Posterior vena cava (tissue), 2 donors: ENCODE measurements at regions not wholly inside any gene's neighbourhood (a gene's known extent, or its start where the extent isn't known, plus 50 kb on each side); places are given as distances from the start of the nearest gene placed in this dataset.
"Not testable (repeated sequence)": the region's sequence is repeated elsewhere in the genome, so short reads cannot be mapped to it uniquely, and the experiment has no call there.

ENCODE experiments used
- DNase-seq: peaks from one replicate; pipeline ENCODE4 v3.0.0-alpha.2; 2020; ENCODE audit warnings: low spot score
- intact Hi-C, 2 donors: fragments of 100-400 bp; cut with DNase I; formaldehyde crosslinking; loops; one replicate each; pipeline versions ENCODE4 v1.14.1 to v1.14.2; 2022 to 2023
- donor health status: DM: yes; HTN: yes; CAD: no.
- donor health status: DM: yes; HTN: yes; CAD: no.

DNA sequence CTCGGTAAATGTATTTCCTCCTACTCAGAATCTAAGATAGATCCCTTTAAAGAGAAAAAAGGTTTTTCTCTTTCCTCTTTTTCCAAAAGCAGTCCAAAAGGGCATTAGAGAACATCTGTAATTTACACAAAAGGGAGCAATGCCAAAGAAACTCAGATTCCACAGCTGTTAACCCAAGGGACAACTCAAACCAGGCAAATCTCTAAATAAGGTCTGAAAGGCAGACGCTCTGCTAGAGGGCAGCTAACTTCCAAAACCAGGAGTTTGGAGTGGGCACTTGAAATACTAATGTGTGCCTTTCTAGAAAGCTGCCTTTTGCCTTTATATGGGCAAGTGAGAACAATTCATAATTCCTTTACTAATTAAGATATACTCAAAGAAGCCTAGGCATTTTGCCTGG lies 435.7 kb downstream of the ZFHX3 start:
- intact Hi-C loops = no loop called here
- DNase-seq = no peak

DNA sequence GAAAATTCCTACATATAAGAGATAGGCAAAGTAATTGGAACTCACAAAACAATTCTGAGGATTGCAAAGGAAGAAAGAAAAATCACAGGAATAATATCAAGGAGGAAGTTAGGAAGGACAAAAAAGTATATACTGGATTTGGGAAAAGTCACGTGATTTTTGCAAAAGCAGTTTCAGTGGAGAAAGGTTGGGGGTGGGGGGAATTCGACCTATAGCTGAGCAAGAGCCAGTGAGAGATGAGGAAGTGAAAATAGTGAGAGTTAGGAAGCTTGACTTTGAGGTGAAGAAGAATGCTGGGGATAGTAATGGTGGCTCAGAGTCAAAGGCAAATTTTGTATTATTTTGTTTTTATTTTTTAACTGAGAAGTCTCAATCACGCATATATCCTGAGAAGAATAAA lies 438.0 kb upstream of the PMFBP1 start:
- DNase-seq = no peak
- intact Hi-C loops = no loop called here

DNA sequence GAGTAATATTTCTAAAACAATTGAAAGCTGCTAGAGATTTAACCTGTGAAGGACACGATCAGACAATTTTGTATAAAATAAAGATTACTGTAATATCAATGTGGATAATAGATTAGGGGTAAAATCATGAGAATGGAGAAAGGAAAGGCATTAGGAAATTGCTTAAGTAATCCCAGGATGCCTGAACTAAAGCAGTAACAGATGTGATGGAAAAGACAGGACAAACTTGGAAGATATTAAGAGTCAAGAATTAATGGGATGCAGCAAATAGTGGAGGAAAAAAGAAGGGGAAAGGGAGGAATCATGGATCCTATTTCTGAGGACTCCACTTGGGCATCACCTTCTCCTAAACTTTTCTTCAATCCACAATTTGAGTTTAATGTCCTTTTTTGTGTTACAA lies 437.1 kb upstream of the PMFBP1 start:
- intact Hi-C loops = no loop called here

DNA sequence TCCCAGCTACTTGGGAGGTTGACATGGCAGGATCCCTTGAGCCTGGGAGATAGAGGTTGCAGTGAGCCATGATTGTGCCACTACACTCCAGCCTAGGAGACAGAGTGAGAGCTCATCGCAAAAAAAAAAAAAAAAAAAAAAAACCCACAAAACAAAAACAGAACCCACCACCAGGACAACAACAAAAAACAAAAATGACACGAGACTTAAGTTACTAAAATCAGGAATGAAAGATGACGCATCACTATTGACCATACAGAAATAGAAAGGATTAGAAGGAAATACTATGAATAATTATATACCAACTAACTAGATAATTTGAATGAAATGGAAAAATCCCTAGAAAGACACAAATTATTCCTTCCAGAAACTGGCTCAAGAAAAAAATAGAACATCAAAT lies 432.4 kb upstream of the PMFBP1 start:
- no peak for DNase-seq
- intact Hi-C loops = no loop called here

More for the DNA sequence above, 437.1 kb upstream of the PMFBP1 start:
- no peak for DNase-seq

DNA sequence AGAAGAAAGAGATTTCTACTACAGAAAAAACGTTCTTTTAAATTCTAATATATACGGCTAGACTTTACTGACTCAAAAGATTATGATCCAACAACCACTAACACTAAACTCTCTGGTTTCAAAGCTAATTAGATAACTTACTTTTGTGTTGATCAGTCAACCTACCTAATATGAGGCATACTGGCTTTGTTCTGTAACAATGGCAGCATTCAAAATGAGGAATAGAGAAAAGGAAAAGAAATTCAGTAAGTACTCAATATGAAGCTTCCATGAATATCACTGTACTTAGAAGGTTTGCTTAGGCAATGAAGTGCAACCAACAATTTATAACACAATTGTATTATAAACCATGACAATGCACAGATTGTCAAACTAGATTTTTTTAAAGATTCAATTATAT lies 430.5 kb upstream of the PMFBP1 start:
- intact Hi-C loops = no loop called here
- DNase-seq = no peak

DNA sequence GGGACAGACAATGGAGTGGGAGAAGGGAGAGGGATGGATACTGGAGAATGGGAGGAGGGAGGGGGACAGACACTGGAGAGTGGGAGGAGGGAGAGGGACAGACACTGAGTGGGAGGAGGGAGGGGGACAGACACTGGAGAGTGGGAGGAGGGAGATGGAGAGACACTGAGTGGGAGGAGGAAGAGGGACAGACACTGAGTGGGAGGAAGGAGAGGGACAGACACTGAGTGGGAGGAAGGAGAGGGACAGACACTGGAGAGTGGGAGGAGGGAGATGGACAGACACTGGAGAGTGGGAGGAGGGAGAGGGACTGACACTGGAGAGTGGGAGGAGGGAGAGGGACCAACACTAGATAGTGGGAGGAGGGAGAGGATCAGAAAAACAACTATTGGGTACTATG lies 426.7 kb upstream of the PMFBP1 start:
- intact Hi-C loops = no loop called here
- no peak for DNase-seq

DNA sequence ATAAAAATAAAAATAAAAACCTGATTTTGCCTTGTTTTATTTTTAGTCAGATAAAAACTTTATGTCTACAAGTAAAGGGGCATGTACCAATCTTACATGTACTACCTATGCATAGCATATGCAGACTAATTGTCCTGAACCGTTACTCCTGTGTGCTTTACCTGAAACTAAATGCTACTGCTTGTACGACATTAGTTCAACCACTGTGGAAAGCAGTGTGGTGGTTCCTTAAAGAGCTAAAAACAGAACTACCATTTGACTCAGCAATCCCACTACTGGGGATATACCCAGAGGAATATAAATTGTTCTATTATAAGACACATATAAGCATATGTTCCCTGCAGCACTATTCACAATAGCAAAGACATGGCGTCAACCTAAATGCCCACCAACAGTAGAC lies 426.0 kb upstream of the PMFBP1 start:
- intact Hi-C loops = no loop called here
- no peak for DNase-seq

DNA sequence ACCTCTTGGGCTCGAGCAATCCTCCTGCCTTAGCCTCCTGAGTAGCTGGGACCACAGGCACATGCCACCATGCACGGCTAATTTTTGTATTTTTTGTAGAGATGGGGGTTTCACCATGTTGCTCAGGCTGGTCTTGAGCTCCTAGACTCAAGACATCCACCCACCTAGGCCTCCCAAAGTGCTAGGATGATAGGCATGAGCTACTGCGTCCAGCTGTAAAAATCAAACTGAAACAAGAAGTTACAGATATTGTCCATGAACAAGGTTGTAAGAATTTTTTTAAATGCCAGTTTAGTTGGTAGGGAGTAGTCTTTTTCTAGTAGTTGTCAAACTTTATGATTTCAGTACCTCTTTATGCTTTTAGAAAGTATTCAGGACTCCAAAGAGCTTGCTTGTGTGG lies 424.4 kb upstream of the PMFBP1 start:
- intact Hi-C loops = no loop called here
- DNase-seq = no peak

DNA sequence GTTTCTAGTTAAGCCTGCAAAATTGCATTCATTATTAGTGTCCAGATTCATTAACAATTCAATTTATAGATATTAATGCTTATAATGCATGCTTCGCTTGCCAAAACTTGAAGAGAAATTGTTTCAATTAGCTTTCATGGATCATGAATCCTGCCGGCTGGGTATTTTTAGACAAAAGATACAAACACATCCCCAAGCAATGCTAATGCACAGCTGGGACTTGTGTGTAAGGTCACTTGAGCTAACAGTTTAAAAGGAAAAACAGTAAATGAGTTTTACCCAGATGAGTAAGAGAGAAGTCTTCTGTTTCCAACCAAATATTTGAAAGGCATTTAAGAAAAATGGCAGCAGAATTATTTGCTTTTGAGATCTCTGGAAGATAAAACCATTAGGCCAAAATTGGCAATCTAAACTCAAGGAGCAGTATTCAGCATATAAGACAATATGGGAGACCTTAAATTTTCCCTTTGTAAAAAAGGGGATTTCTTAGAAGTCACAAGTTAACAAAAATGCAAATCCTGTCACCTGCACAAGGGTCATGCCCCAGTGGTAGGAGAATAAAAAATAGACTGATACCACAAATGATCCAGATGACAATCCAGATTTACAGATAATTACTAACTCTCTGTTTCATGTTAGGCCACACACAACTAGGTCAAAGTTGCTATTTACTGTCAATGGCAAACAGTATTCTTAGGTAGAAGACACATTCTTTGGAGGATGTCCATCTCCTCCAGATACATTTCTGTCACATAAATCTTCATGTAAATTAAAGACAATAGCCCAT lies 418.4 kb upstream of the PMFBP1 start:
- no peak for DNase-seq

DNA sequence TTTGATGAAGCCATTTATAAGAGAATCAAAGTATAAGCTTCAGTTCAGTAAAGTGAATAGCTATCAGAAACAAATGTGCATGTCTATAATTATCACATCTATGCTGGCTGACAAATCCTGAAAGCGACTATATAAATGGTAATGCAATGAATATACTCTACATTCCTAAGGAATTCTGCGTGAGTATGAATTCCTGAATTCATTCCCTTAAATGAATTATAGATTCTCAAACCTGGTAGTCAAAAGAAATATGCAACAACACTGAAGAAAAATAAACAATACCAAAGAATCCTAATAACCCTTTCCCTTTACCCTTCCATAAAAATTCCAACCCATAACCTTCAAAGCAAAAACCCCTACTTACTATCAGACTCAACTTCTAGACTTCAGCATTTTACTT lies 416.6 kb upstream of the PMFBP1 start:
- intact Hi-C loops = no loop called here
- no peak for DNase-seq

More for the DNA sequence above, 418.4 kb upstream of the PMFBP1 start:
- intact Hi-C loops = loop anchor here in 1 of 2 donors (5.0 kb wide), 1 partner anchor 37 kb away; no protein-coding TSS in a partner anchor

DNA sequence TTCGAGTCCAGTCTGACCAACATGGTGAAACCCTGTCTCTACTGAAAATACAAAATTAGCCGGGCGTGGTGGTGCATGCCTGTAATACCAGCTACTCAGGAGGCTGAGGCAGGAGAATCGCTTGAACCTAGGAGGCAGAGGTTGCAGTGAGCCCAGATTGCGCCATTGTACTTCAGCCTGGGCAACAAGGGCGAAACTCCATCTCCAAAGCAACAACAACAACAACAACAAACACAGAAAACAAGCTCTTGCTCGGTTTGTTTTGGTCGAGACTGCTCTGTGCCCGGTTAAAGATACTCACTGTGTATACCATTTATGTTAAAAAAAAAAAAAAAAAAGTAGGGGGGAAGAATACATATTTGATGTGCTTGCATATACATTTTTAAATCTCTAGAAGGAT lies 406.1 kb upstream of the PMFBP1 start:
- intact Hi-C loops, DNase-seq: not testable (repeated sequence)

DNA sequence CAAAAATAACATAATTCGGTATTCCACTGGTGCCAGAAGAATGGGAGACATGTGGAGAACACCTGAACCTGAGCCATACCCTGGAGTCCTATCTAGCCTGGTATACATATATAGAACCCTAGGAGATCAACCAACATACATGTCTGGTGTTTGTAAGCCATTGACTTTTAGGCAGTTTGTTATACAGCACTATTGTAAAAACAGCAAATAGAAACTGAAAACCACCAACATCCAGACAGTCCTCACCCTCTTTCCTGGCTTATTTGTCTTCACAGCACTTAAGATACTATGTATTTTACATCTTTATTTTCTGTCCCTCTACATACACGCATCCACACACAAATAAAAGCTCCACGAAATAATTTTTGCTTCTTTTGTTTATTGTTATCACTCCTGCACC lies 404.2 kb upstream of the PMFBP1 start:
- intact Hi-C loops = no loop called here
- no peak for DNase-seq

DNA sequence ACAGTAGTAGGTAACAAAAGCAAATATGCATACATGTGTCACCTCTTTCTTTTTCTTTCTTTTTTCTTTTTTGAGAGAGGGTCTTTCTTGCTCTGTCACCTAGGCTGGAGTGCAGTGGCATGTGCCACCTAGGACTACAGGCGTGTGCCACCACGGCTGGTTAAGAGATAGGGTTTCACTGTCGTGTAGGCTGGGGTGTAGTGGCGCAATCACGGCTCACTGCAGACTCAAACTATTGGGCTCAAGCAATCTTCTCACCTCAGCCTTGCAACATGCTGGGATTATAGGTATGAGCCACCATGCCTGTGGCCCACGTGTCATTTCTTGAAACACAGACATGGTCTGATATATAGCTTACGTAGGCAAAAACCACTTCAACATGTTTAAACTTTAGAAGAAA lies 397.7 kb upstream of the PMFBP1 start:
- no peak for DNase-seq
- intact Hi-C loops = no loop called here

DNA sequence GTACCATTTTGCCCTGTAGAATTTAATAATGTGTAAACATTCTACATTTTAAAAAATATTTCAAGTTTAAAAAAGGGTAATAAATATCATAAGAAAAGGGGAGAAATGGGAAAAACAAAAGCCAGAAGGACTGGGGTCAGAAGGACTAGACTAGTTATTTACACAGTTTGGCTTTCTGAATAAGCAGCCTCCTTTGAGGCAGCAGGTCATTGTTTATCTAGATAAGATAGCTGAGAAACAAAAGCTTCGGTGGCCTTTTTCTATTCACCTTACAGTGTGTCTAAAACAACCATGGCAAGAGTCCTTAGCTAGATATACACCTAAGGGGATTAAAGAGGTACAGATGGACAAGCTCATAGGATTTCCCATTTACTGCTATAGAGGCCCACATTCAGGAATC lies 396.5 kb upstream of the PMFBP1 start:
- DNase-seq = no peak
- intact Hi-C loops = no loop called here

DNA sequence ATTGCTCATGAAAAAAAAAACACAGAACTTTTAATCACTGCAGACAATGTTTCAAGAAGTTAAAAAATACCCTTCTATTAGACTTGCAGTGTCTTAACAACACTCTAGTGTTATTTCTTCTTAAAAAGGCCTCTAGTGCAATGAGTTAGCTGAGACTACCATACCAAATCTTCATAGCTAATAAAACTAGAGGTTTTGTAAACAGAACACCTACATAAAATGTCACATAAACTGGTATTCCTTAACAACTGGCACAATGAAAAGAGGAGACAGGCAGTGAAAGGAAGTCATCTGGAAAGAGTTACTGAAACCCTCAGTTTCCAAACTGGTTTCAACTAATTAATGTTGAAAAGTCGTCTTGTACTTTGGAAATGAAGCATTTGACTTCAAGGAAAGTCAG lies 394.2 kb upstream of the PMFBP1 start:
- intact Hi-C loops = no loop called here
- no peak for DNase-seq

DNA sequence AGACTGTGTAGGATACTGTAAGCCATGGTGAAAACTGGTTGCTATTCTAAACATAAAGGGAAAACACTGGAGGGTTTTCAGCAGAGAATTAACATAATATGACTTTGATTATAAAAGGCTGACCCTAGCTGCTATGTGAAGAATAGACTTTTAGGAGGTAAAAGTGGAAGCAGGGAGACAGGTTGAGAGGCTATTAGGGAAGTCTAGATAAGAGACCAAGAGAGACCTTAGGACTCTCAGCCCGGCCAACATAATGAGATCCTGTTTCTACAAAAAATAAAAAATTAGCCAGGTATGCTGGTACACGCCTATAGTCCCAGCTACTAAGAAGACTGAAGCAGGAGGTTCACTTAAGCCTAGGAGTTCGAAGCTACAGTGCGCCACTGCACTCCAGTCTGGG lies 393.2 kb upstream of the PMFBP1 start:
- intact Hi-C loops = no loop called here
- no peak for DNase-seq

DNA sequence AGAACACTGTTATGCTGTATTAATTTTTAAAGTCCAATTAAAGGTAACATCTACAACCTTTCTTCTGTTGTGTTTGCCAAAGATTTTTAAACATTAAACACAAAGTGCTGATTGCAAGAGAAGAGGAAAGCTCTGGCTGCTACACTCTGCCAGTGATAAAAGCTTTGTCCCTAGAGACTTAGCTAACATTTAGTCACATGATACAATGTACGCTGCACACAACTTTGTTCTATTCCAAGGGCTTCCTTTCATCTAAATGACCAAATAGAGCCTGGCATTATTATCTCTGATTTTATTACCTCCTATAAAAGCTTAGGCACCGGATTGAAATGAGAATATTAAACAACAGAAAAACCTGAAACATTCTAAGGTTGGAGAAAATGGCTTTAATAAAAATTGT lies 388.7 kb upstream of the PMFBP1 start:
- no peak for DNase-seq
- intact Hi-C loops = no loop called here

DNA sequence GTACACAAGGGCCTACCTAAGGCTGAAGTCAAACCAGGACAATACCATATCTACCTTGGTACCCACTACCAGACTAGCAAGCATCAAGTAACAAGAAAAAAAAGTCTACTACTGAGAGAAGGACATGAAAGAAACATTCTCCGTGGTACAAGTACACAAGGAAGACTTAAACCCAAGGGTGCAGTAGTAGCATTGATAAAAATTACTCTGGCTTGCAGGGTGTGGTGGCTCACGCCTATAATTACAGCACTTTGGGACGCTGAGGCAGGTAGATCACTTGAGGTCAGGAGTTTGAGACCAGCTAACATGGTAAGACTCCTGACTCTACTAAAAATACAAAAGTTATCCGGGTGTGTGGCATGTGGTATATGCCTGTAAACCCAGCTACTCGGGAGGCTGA lies 386.5 kb upstream of the PMFBP1 start:
- intact Hi-C loops = no loop called here
- no peak for DNase-seq

DNA sequence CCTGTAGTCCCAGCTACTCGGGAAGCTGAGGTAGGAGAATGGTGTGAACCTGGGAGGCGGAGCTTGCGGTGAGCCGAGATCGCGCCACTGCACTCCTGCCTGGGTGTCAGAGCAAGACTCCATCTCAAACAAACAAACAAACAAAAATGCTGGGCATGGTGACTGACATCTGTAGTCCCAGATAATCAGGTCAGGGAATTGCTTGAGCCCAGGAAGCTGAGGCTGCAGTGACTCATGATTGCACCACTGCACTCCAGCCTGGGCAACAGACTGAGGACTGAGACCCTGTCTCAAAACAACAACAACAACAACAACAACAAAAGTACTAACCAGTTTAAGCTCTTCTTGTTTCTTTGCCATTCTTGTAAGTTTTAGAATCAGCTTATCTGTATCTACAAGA lies 383.0 kb upstream of the PMFBP1 start:
- DNase-seq = no peak
- intact Hi-C loops = no loop called here

DNA sequence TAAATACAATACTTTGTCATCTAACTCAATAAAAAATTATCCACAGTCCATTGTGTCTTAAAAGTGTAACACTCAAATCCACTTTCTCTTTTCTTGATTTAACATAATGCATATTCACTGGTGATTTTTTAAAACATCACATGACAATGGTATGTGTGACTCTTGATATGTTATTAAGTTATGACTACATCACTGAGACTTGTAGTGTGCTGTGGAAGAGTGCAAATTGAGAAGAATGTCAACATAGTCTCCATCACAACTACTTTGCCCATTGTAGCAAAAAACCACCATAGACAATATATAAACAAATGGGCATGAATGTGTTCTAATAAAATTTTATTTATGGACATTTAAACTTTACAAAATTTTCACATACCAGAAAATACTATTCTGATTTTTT lies 380.7 kb upstream of the PMFBP1 start:
- no peak for DNase-seq
- intact Hi-C loops = no loop called here

DNA sequence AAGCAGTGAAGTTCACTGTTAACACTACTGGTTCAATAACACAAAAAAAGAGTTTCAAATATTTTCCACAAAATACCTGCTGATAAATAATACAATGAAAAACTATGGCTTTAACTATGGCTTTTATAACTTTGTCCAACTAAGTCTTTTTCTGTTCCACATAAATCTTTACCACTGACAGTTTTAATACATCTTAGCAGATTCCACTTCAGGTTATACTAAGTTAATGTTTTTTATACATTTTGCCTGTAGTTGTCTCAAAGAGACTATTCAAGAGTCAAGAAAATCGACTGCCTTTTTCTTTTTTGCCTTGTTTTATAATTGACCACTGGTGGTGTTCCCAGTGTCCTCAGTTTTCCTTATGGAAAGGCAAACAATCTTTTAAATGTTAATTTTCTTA lies 379.7 kb upstream of the PMFBP1 start:
- DNase-seq = no peak
- intact Hi-C loops = no loop called here

DNA sequence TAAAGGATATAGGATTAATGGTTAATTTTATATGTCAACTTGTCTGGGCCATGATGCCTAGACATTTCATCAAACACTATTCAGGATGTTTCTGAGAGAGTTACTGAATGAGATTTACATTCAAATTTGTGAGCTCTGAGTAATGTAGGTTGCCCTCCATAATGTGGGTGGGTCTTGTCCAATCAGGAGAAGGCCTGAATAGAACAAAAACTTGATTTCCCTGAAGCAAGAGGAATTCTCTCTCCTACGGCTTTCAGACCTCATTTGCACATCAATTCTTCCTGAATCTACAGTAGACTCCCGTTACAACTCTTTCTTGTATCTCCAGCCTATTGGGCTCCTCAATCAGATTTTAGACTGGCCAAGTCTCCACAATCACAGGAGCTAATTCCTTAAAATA lies 377.9 kb upstream of the PMFBP1 start:
- intact Hi-C loops = no loop called here
- no peak for DNase-seq
